ENCODE measurements at regions not wholly inside any gene's neighbourhood (a gene's known extent, or its start where the extent isn't known, plus 50 kb on each side); places are given as distances from the start of the nearest gene placed in this dataset.

GRCh38 chr10:53072144-53072543 lies 299.6 kb upstream of the MBL2 start:
- TF ChIP-seq, protein P1, sequence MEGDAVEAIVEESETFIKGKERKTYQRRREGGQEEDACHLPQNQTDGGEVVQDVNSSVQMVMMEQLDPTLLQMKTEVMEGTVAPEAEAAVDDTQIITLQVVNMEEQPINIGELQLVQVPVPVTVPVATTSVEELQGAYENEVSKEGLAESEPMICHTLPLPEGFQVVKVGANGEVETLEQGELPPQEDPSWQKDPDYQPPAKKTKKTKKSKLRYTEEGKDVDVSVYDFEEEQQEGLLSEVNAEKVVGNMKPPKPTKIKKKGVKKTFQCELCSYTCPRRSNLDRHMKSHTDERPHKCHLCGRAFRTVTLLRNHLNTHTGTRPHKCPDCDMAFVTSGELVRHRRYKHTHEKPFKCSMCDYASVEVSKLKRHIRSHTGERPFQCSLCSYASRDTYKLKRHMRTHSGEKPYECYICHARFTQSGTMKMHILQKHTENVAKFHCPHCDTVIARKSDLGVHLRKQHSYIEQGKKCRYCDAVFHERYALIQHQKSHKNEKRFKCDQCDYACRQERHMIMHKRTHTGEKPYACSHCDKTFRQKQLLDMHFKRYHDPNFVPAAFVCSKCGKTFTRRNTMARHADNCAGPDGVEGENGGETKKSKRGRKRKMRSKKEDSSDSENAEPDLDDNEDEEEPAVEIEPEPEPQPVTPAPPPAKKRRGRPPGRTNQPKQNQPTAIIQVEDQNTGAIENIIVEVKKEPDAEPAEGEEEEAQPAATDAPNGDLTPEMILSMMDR (IDR thresholded peaks at IDR 0.05 in 8 of 11, conservative IDR thresholded peaks at IDR 0.05 in 3 of 11) = no peak
- TF ChIP-seq POLR2A (IDR thresholded peaks at IDR 0.05) = no peak
